Panc1 (cell line): ENCODE measurements at regions not wholly inside any gene's neighbourhood (a gene's known extent, or its start where the extent isn't known, plus 50 kb on each side); places are given as distances from the start of the nearest gene placed in this dataset.

Experiments
- ATAC-seq: fragments of 200-7000 bp; cut with Tn5 transposase; 2 replicates; pipeline ENCODE4 v1.9.1; 2020; ENCODE audit warnings: mild to moderate bottlenecking, moderate library complexity
- BruUV-seq: library from RNA; stranded (reverse); fragments of 400-500 nt; replicated peaks from 2 replicates; lab custom pipeline; 2021; lab: Mats Ljungman, UMichigan
- CTCF ChIA-PET: fragments of 300-600 bp; sonication (Branson Sonifier 250); formaldehyde crosslinking; loops from one replicate; lab custom pipeline; 2022; ENCODE audit warnings: antibody characterized with exemption; lab: Charles Lee
- POLR2A ChIA-PET: fragments of 300-600 bp; sonication (Branson Sonifier 250); formaldehyde crosslinking; loops from one replicate; lab custom pipeline; 2022; ENCODE audit warnings: antibody characterized with exemption; lab: Charles Lee
- DNase-seq: peaks from one replicate; pipeline ENCODE4 v3.0.0-alpha.2; 2010; ENCODE audit warnings: low read depth, low spot score
- H3K27ac ChIP-seq: 2 replicates; pipeline ENCODE4 v1.5.1; 2011; ENCODE audit warnings: mild to moderate bottlenecking, low read length, inconsistent platforms
- H3K27me3 ChIP-seq: fragments of 200-500 bp; sonication (Bioruptor generic); 2 replicates; pipeline ENCODE4 v1.6.0; 2014; ENCODE audit warnings: low read length, inconsistent platforms; ENCODE audit not compliant: control insufficient read depth, insufficient read depth
- H3K36me3 ChIP-seq: fragments of 200-500 bp; sonication (Bioruptor generic); 2 replicates; pipeline ENCODE4 v1.5.1; 2014; ENCODE audit warnings: inconsistent platforms, mild to moderate bottlenecking, low read length, moderate library complexity; ENCODE audit not compliant: control insufficient read depth, insufficient read depth
- H3K4me1 ChIP-seq: 2 replicates; pipeline ENCODE4 v1.5.1; 2011; ENCODE audit warnings: inconsistent platforms, mild to moderate bottlenecking, low read length, moderate library complexity; ENCODE audit not compliant: control insufficient read depth, insufficient read depth
- H3K4me3 ChIP-seq, 2 experiments: 2 replicates each; pipeline ENCODE4 v1.5.1; 2011 to 2012; ENCODE audit warnings: low read depth in 2 of 2, low read length in 2 of 2, mild to moderate bottlenecking in 2 of 2, inconsistent platforms in 1 of 2, moderate library complexity in 1 of 2
- H3K9me3 ChIP-seq: fragments of 200-500 bp; sonication (Bioruptor generic); 2 replicates; pipeline ENCODE4 v1.5.1; 2014; ENCODE audit warnings: low read depth, mild to moderate bottlenecking, inconsistent platforms, low read length, moderate library complexity; ENCODE audit not compliant: control insufficient read depth, insufficient read depth
- CTCF ChIP-seq: fragments of 450-650 bp; IDR thresholded peaks from 2 replicates; pipeline ENCODE4 v1.5.1; 2017; ENCODE audit warnings: mild to moderate bottlenecking
- POLR2AphosphoS5 ChIP-seq: IDR thresholded peaks from 2 replicates; pipeline ENCODE4 v1.6.1; 2012; ENCODE audit warnings: mild to moderate bottlenecking, low read depth, low read length, moderate library complexity
- SIN3A ChIP-seq: IDR thresholded peaks from 2 replicates; pipeline ENCODE4 v1.6.1; 2012; ENCODE audit warnings: low read depth, mild to moderate bottlenecking, low read length, moderate library complexity, borderline replicate concordance; ENCODE audit not compliant: insufficient read depth
- TCF7L2 ChIP-seq: IDR thresholded peaks from 2 replicates; pipeline ENCODE4 v1.6.1; 2011; ENCODE audit warnings: mild to moderate bottlenecking, low read depth, low read length, inconsistent platforms
- in situ Hi-C: cut with HindIII; loops from 2 replicates; pipeline ENCODE4 v1.10.0; 2016; ENCODE audit warnings: low sequenced_read_pairs, low pct_unique_long_range_greater_than_20kb
- intact Hi-C: fragments of 100-400 bp; cut with micrococcal nuclease; formaldehyde crosslinking; loops from one replicate; pipeline ENCODE4 v1.10.0; 2022; ENCODE audit not compliant: unreplicated experiment
- TF ChIP-seq, protein P1 (sequence below), 2 experiments: IDR thresholded peaks; 2 replicates each; pipeline ENCODE4 v1.6.1; 2011 to 2012; ENCODE audit warnings: low read depth in 2 of 2, control low read depth in 1 of 2, low read length in 1 of 2, mild to moderate bottlenecking in 1 of 2, moderate library complexity in 1 of 2; ENCODE audit not compliant: insufficient read depth in 1 of 2

DNA sequence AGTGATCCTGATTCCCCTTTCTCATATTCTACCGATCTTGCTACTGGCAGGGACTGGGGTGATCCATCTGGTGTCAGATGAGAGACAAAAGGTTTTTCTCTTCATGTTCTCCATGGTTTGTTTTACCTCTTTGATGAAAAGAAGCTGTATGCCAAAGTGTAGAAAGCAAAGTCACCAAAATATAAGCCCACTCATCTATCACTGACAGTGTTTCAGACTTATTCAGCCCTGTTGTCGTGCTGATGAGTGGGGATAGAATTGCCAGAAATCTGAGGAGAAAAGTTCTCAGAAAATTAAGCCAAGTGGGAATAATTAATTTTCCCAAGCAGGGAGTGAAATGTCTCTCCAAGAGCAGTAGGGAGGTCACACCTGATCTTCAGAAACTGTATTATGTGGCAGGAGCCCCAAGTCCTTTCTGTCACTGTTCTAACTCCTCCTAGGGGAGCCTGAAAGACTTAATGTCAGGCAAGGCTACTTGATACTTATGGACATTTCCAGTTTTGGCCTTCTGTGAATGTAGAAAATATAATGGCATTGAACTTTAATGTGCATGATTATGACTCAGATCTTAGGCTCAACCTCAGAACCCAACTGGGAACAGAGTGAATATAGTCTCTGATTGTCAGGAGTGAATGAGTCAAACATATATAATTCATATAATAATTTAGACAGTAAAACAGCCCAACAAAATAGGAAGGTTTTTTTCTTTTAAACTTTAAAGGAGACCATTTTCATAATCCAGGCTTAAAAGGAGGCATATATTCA is 298.1 kb downstream of the ANKRD50 start:
- in situ Hi-C loops (no loop called here), intact Hi-C loops (no loop called here)
- Histone ChIP-seq H3K27ac (no peak overlapping the region), H3K36me3 (no peaks in the 10 kb centered on the region), H3K27me3 (no peaks in the 10 kb centered on the region; the same call in 1 of the 2 replicates), H3K4me3 (no peak overlapping the region), H3K4me1 (no peaks in the 10 kb centered on the region), H3K9me3 (no peaks in the 10 kb centered on the region)
- CTCF ChIA-PET: no interaction called here
- no peak for DNase-seq
- POLR2A ChIA-PET: no interaction called here
- TF ChIP-seq, protein P1, sequence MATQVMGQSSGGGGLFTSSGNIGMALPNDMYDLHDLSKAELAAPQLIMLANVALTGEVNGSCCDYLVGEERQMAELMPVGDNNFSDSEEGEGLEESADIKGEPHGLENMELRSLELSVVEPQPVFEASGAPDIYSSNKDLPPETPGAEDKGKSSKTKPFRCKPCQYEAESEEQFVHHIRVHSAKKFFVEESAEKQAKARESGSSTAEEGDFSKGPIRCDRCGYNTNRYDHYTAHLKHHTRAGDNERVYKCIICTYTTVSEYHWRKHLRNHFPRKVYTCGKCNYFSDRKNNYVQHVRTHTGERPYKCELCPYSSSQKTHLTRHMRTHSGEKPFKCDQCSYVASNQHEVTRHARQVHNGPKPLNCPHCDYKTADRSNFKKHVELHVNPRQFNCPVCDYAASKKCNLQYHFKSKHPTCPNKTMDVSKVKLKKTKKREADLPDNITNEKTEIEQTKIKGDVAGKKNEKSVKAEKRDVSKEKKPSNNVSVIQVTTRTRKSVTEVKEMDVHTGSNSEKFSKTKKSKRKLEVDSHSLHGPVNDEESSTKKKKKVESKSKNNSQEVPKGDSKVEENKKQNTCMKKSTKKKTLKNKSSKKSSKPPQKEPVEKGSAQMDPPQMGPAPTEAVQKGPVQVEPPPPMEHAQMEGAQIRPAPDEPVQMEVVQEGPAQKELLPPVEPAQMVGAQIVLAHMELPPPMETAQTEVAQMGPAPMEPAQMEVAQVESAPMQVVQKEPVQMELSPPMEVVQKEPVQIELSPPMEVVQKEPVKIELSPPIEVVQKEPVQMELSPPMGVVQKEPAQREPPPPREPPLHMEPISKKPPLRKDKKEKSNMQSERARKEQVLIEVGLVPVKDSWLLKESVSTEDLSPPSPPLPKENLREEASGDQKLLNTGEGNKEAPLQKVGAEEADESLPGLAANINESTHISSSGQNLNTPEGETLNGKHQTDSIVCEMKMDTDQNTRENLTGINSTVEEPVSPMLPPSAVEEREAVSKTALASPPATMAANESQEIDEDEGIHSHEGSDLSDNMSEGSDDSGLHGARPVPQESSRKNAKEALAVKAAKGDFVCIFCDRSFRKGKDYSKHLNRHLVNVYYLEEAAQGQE (IDR thresholded peaks at IDR 0.05; ENCODE audit: insufficient read depth in 1 of 2, low read depth in 2 of 2, low read length in 1 of 2): no peak
- no peak for TF ChIP-seq TCF7L2
- TF ChIP-seq SIN3A: no peak
- no peak for TF ChIP-seq CTCF
- TF ChIP-seq POLR2AphosphoS5: no peak
- ATAC-seq: no peak
- BruUV-seq: no TSS peak

DNA sequence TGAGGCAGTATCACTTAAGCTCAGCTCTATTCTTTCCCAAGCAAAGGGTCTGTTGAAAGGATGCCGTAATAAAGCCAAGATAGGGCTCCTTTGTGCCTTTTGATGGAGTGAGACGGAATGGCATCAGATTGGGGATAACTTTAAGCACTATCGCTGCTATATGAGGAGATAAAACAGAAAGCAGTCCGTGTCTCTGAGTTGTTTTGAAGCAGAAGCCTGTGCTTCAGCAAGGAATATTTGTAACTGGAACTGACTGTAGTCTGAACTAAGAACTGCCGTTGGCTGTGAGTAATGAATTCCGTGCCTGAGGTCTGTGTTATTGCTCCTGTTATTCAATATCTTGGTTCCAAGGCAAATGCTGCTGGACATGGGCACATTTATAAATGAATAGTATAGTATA is 297.4 kb downstream of the ANKRD50 start:
- BruUV-seq: no TSS peak
- TF ChIP-seq CTCF: no peak
- TF ChIP-seq, protein P1 (IDR thresholded peaks at IDR 0.05; ENCODE audit: insufficient read depth in 1 of 2, low read depth in 2 of 2, low read length in 1 of 2): no peak
- ChIA-PET CTCF (no interaction called here), POLR2A (no interaction called here)
- ATAC-seq: no peak
- intact Hi-C loops (no loop called here), in situ Hi-C loops (no loop called here)
- no peak overlapping the region for H3K4me3 ChIP-seq
- no peak for DNase-seq
- no peaks in the 10 kb centered on the region for H3K36me3 ChIP-seq
- H3K27me3 ChIP-seq: no peaks in the 10 kb centered on the region; the same call in 1 of the 2 replicates
- no peaks in the 10 kb centered on the region for H3K4me1 ChIP-seq
- no peak overlapping the region for H3K27ac ChIP-seq
- H3K9me3 ChIP-seq: no peaks in the 10 kb centered on the region
